ENCODE measurements at regions not wholly inside any gene's neighbourhood (a gene's known extent, or its start where the extent isn't known, plus 50 kb on each side); places are given as distances from the start of the nearest gene placed in this dataset.
"Not testable (repeated sequence)": the region's sequence is repeated elsewhere in the genome, so short reads cannot be mapped to it uniquely, and the experiment has no call there.

- not testable (repeated sequence) for TF ChIP-seq TP53 (CRISPR knock-in tag; IDR thresholded peaks at IDR 0.05); SMC3 (IDR thresholded peaks at IDR 0.05); CTCF (IDR thresholded peaks at IDR 0.05); NR3C1 (IDR thresholded peaks at IDR 0.05); MAZ (IDR thresholded peaks at IDR 0.05; ENCODE audit: borderline replicate concordance, low read depth, low read length)
Observed at GRCh38 chr12:8328835-8329234, 101.4 kb upstream of the FAM90A1 start.
